RWPE1 (cell line): ENCODE measurements at regions not wholly inside any gene's neighbourhood (a gene's known extent, or its start where the extent isn't known, plus 50 kb on each side); places are given as distances from the start of the nearest gene placed in this dataset.

Source experiments
- CTCF ChIA-PET: fragments of 350-600 bp; sonication (Branson Sonifier 250); formaldehyde crosslinking; extraction: SDS; loops from one replicate; lab custom pipeline; 2021; lab: Yijun Ruan, JAX
- POLR2A ChIA-PET: fragments of 400-600 bp; formaldehyde crosslinking; extraction: SDS; loops from one replicate; lab custom pipeline; 2020; ENCODE audit warnings: antibody characterized with exemption; ENCODE audit not compliant: low non-redundant PET; lab: Yijun Ruan, JAX
- DNase-seq: peaks from one replicate; pipeline ENCODE4 v3.0.0; 2012; ENCODE audit warnings: low spot score
- H3K27ac ChIP-seq: fragments of 450-650 bp; 2 replicates; pipeline ENCODE4 v1.5.1; 2017
- CTCF ChIP-seq: fragments of 450-650 bp; conservative IDR thresholded peaks from 2 replicates; pipeline ENCODE4 v1.5.1; 2017; ENCODE audit warnings: low read depth, mild to moderate bottlenecking

GRCh38 chr9:134989206-134990065, 71.7 kb upstream of the FCN1 start:
- no peak for DNase-seq
- ChIA-PET POLR2A (no interaction called here), CTCF (no interaction called here)
- no peak for TF ChIP-seq CTCF
- no peak overlapping the region for H3K27ac ChIP-seq

GRCh38 chr9:134991808-134992754, 74.4 kb upstream of the FCN1 start:
- no peak overlapping the region for H3K27ac ChIP-seq
- POLR2A ChIA-PET, result no interaction called here
- no peak for DNase-seq
- TF ChIP-seq CTCF, result no peak
- CTCF ChIA-PET, result interaction anchor here (0.7 to 1.9 kb wide), 2 partner anchors 9 to 223 kb away, joined by 3 to 8 read pairs; no protein-coding TSS in a partner anchor

GRCh38 chr9:134992755-134993124, 75.0 kb upstream of the FCN1 start:
- TF ChIP-seq CTCF, result no peak
- DNase-seq, result peak; percentile 46
- ChIA-PET POLR2A (no interaction called here), CTCF (interaction anchor here (0.6 to 1.9 kb wide), 4 partner anchors 10 to 223 kb away, joined by 3 to 8 read pairs (median 4); no protein-coding TSS in a partner anchor)
- H3K27ac ChIP-seq, result no peak overlapping the region

GRCh38 chr9:134993416-134993815, 75.7 kb upstream of the FCN1 start:
- H3K27ac ChIP-seq, result no peak overlapping the region
- POLR2A ChIA-PET, result no interaction called here
- no peak for TF ChIP-seq CTCF
- DNase-seq, result no peak
- CTCF ChIA-PET, result interaction anchor here (0.6 to 1.9 kb wide), 3 partner anchors 11 to 211 kb away, joined by 4 to 8 read pairs (median 5); no protein-coding TSS in a partner anchor

GRCh38 chr9:134993996-134994720, 76.4 kb upstream of the FCN1 start:
- POLR2A ChIA-PET, result no interaction called here
- no peak for TF ChIP-seq CTCF
- CTCF ChIA-PET, result interaction anchor here (0.6 to 1.9 kb wide), 3 partner anchors 11 to 1001 kb away, joined by 3 to 8 read pairs (median 5); no protein-coding TSS in a partner anchor
- H3K27ac ChIP-seq, result no peak overlapping the region
- DNase-seq, result no peak
